ENCODE measurements at regions not wholly inside any gene's neighbourhood (a gene's known extent, or its start where the extent isn't known, plus 50 kb on each side); places are given as distances from the start of the nearest gene placed in this dataset.

DNA sequence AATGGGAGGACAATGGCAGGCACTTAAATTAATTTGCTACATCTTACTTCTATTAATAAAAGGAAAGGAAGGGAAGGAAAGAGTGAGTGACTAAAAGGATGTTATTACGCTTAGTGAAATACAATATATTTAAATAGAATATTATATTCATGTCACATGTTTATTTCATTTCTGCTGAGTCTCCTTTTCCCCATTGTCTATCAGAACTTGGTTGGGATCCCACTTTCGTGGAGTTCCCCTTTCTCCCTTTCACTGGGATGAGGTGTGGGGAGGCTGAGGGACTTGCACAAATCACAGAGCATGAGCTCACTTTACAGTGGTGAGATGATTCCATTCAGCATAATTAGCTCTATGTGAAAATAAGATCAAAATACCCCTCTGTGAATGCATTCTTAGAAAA, 730.6 kb downstream of the TSN start:
- TF ChIP-seq, protein P1, sequence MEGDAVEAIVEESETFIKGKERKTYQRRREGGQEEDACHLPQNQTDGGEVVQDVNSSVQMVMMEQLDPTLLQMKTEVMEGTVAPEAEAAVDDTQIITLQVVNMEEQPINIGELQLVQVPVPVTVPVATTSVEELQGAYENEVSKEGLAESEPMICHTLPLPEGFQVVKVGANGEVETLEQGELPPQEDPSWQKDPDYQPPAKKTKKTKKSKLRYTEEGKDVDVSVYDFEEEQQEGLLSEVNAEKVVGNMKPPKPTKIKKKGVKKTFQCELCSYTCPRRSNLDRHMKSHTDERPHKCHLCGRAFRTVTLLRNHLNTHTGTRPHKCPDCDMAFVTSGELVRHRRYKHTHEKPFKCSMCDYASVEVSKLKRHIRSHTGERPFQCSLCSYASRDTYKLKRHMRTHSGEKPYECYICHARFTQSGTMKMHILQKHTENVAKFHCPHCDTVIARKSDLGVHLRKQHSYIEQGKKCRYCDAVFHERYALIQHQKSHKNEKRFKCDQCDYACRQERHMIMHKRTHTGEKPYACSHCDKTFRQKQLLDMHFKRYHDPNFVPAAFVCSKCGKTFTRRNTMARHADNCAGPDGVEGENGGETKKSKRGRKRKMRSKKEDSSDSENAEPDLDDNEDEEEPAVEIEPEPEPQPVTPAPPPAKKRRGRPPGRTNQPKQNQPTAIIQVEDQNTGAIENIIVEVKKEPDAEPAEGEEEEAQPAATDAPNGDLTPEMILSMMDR (IDR thresholded peaks at IDR 0.05): no peak
- TF ChIP-seq POLR2A (IDR thresholded peaks at IDR 0.05): no peak

All from Peyer's patch (tissue), 4 donors.